Choroid plexus epithelial cell (primary cell): ENCODE measurements at regions not wholly inside any gene's neighbourhood (a gene's known extent, or its start where the extent isn't known, plus 50 kb on each side); places are given as distances from the start of the nearest gene placed in this dataset.
A peak's percentile ranks its signal among the peaks of the same experiment; 100 is the strongest.

Experiments used
- DNase-seq: peaks from one replicate; pipeline ENCODE4 v3.0.0-alpha.2; 2010; ENCODE audit warnings: low read depth
- H3K4me3 ChIP-seq: 2 replicates; pipeline ENCODE4 v1.5.1; 2011; ENCODE audit warnings: low read depth, mild to moderate bottlenecking, control low read depth, low read length, moderate library complexity
- CTCF ChIP-seq: conservative IDR thresholded peaks from 2 replicates; pipeline ENCODE4 v1.5.1; 2011; ENCODE audit warnings: low read depth, mild to moderate bottlenecking, control low read depth, inconsistent platforms, low read length, moderate library complexity

DNA sequence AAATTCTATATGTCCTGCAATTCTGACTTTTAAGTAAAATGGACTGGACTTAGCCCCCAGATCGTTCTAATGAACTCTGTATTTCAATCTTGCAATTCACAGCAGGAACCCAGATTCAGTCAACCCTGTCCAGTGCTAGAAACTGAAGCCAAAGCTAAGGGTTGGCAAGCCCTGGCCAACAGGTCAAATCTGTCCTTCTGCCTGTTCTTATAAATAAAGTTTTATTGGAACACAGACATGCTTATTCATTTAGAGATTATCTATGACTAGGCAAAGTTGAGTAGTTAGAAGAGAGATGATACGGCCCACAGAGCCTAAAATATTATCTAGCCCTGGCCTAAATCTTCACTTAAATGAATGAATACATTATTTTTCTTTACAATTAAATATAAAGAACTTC is 339.2 kb upstream of the JARID2 start:
- DNase-seq, result no peak
- TF ChIP-seq CTCF, result no peak
- no peak overlapping the region for H3K4me3 ChIP-seq

GRCh38 chr6:14910692-14911547 is 334.9 kb upstream of the JARID2 start:
- H3K4me3 ChIP-seq, result no peak overlapping the region
- peak; percentile 37 for DNase-seq
- no peak for TF ChIP-seq CTCF

GRCh38 chr6:14912226-14912625 is 333.6 kb upstream of the JARID2 start:
- DNase-seq, result peak; percentile 5
- TF ChIP-seq CTCF, result no peak
- no peak overlapping the region for H3K4me3 ChIP-seq

DNA sequence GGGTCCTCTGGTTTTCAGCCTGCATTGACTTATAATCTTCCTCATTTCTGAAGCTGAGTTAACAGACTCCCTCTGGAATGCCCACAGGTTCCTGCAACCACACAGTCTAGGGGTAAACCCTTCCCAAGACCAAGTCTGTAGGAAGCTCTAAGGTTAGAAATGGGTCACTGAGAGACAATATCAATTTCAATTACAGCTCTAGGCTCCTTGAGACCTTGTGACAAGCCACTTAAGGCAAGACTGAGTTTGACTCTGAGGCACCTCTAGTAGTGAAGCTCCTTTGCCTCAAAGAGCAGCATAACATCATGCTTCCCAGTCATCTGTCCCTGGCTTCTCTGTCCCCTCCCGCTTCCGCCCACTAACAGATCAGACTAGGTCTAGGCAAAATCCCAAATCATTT is 333.2 kb upstream of the JARID2 start:
- TF ChIP-seq CTCF, result no peak
- no peak for DNase-seq
- no peak overlapping the region for H3K4me3 ChIP-seq

GRCh38 chr6:14913931-14914330 is 331.9 kb upstream of the JARID2 start:
- no peak for TF ChIP-seq CTCF
- H3K4me3 ChIP-seq, result no peak overlapping the region
- DNase-seq, result no peak

DNA sequence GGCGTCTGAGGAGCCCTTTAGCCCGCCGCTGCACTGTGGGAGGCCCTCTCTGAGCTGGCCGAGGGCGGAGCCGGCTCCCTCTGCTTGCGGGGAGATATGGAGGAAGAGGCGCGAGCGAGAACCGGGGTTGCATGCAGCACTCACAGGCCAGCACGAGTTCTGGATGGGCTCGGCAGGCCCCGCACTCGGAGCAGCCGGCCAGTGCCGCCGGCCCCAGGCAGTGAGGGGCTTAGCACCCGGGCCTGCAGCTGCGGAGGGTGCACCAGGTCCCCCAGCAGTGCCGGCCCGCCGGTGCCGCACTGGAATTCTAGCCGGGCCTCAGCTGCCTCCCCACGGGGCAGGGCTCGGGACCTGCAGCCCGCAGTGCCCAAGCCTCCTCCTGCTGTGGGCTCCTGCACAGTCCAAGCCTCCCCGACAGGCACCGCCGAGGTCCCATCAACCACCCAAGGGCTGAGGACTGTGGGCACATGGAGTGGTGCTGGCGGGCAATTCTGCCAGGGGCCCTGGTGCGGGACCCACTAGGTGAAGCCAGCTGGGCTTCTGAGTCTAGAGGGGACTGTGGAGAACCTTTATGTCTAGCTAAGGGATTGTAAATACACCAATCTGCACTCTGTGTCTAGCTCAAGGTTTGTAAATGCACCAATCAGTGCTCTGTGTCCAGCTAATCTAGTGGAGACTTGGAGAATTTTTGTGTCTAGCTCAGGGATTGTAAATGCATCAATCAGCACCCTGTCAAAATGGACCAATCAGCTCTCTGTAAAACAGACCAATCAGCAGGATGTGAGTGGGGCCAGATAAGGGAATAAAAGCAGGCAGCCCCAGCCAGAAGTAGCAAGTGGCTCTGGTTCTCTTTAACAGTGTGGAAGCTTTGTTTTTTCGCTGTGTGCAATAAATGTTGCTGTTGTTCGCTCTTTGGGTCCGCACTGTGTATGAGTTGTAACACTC is 329.7 kb upstream of the JARID2 start:
- no peak for DNase-seq
- H3K4me3 ChIP-seq, result no peak overlapping the region
- no peak for TF ChIP-seq CTCF
